ENCODE measurements at regions not wholly inside any gene's neighbourhood (a gene's known extent, or its start where the extent isn't known, plus 50 kb on each side); places are given as distances from the start of the nearest gene placed in this dataset.

- Histone ChIP-seq H3K9me2 (replicated peaks; ENCODE audit: control insufficient read depth, low read length) (no peaks in the 10 kb centered on the region), H3K4me3 (ENCODE audit: low read length) (no peak overlapping the region), H3K27ac (ENCODE audit: low read depth, low read length) (no peak overlapping the region), H3K79me2 (ENCODE audit: control insufficient read depth, low read length) (no peaks in the 10 kb centered on the region), H3K36me3 (ENCODE audit: control insufficient read depth, low read length) (no peaks in the 10 kb centered on the region), H3K4me1 (ENCODE audit: control insufficient read depth, low read length) (no peaks in the 10 kb centered on the region), H3F3A (ENCODE audit: control insufficient read depth, insufficient read depth) (no peaks in the 10 kb centered on the region), H3K4me2 (ENCODE audit: low read length) (no peak overlapping the region), H3K27me3 (ENCODE audit: control insufficient read depth, low read length) (no peaks in the 10 kb centered on the region), H4K20me1 (ENCODE audit: control insufficient read depth, insufficient read depth, low read depth, low read length) (no peaks in the 10 kb centered on the region), H3K9me3 (ENCODE audit: control insufficient read depth, insufficient read depth, low read length) (no peaks in the 10 kb centered on the region)
- TF ChIP-seq CTCF (IDR thresholded peaks at IDR 0.05; ENCODE audit: low read depth, low read length, poor library complexity, severe bottlenecking), result no peak
- TF ChIP-seq EZH2phosphoT487 (IDR thresholded peaks at IDR 0.05; ENCODE audit: borderline replicate concordance, low read length), result no peak
These were observed 226.9 kb upstream of the SEMA3D start for GRCh38 chr7:85413718-85414117.

GRCh38 chr7:85412912-85413311 is 226.1 kb upstream of the SEMA3D start:
- no peaks in the 10 kb centered on the region for H3K79me2 ChIP-seq (ENCODE audit: control insufficient read depth, low read length)
- H3K4me3 ChIP-seq (ENCODE audit: low read length), result no peak overlapping the region
- no peaks in the 10 kb centered on the region for H3K4me1 ChIP-seq (ENCODE audit: control insufficient read depth, low read length)
- no peaks in the 10 kb centered on the region for H3F3A ChIP-seq (ENCODE audit: control insufficient read depth, insufficient read depth)
- no peaks in the 10 kb centered on the region for H3K27me3 ChIP-seq (ENCODE audit: control insufficient read depth, low read length)
- H3K36me3 ChIP-seq (ENCODE audit: control insufficient read depth, low read length), result no peaks in the 10 kb centered on the region
- no peaks in the 10 kb centered on the region for H3K9me3 ChIP-seq (ENCODE audit: control insufficient read depth, insufficient read depth, low read length)
- no peaks in the 10 kb centered on the region for H3K9me2 ChIP-seq (replicated peaks; ENCODE audit: control insufficient read depth, low read length)
- H3K4me2 ChIP-seq (ENCODE audit: low read length), result no peak overlapping the region
- no peak overlapping the region for H3K27ac ChIP-seq (ENCODE audit: low read depth, low read length)
- no peaks in the 10 kb centered on the region for H4K20me1 ChIP-seq (ENCODE audit: control insufficient read depth, insufficient read depth, low read depth, low read length)
- no peak for TF ChIP-seq CTCF (IDR thresholded peaks at IDR 0.05; ENCODE audit: low read depth, low read length, poor library complexity, severe bottlenecking)
- TF ChIP-seq EZH2phosphoT487 (IDR thresholded peaks at IDR 0.05; ENCODE audit: borderline replicate concordance, low read length), result no peak

GRCh38 chr7:85407391-85407790 is 220.5 kb upstream of the SEMA3D start:
- no peak for TF ChIP-seq CTCF (IDR thresholded peaks at IDR 0.05; ENCODE audit: low read depth, low read length, poor library complexity, severe bottlenecking)
- TF ChIP-seq EZH2phosphoT487 (IDR thresholded peaks at IDR 0.05; ENCODE audit: borderline replicate concordance, low read length), result no peak
- Histone ChIP-seq H3K4me3 (ENCODE audit: low read length) (no peak overlapping the region), H3K9me3 (ENCODE audit: control insufficient read depth, insufficient read depth, low read length) (no peaks in the 10 kb centered on the region), H3K4me2 (ENCODE audit: low read length) (no peak overlapping the region), H3K36me3 (ENCODE audit: control insufficient read depth, low read length) (no peaks in the 10 kb centered on the region), H3K27me3 (ENCODE audit: control insufficient read depth, low read length) (no peaks in the 10 kb centered on the region), H3F3A (ENCODE audit: control insufficient read depth, insufficient read depth) (no peaks in the 10 kb centered on the region), H3K4me1 (ENCODE audit: control insufficient read depth, low read length) (no peaks in the 10 kb centered on the region), H3K27ac (ENCODE audit: low read depth, low read length) (no peak overlapping the region), H4K20me1 (ENCODE audit: control insufficient read depth, insufficient read depth, low read depth, low read length) (no peaks in the 10 kb centered on the region), H3K9me2 (replicated peaks; ENCODE audit: control insufficient read depth, low read length) (no peaks in the 10 kb centered on the region), H3K79me2 (ENCODE audit: control insufficient read depth, low read length) (no peaks in the 10 kb centered on the region)
